HepG2 (cell line): ENCODE measurements at regions not wholly inside any gene's neighbourhood (a gene's known extent, or its start where the extent isn't known, plus 50 kb on each side); places are given as distances from the start of the nearest gene placed in this dataset.

Experiments
- AKAP8 ChIP-seq: sonication (generic); formaldehyde crosslinking; IDR thresholded peaks from 2 replicates; pipeline ENCODE4 v1.5.1; 2020; ENCODE audit warnings: mild to moderate bottlenecking, missing genetic modification reagents
- MED1 ChIP-seq: sonication (generic); formaldehyde crosslinking; IDR thresholded peaks from 2 replicates; pipeline ENCODE4 v1.4.0; 2020; ENCODE audit warnings: missing genetic modification reagents
- RELA ChIP-seq: sonication (generic); formaldehyde crosslinking; IDR thresholded peaks from 2 replicates; pipeline ENCODE4 v1.4.0; 2020; ENCODE audit warnings: missing genetic modification reagents
- RXRA ChIP-seq: sonication (generic); formaldehyde crosslinking; IDR thresholded peaks from 2 replicates; pipeline ENCODE4 v1.5.1; 2020; ENCODE audit warnings: missing genetic modification reagents
- SALL2 ChIP-seq: sonication (generic); formaldehyde crosslinking; IDR thresholded peaks from 2 replicates; pipeline ENCODE4 v1.8.1; 2023; ENCODE audit warnings: mild to moderate bottlenecking, missing genetic modification reagents, inconsistent platforms
- ZNF431 ChIP-seq: sonication (generic); formaldehyde crosslinking; IDR thresholded peaks from 2 replicates; pipeline ENCODE4 v1.9.0; 2022; ENCODE audit warnings: missing genetic modification reagents, low read depth, mild to moderate bottlenecking, borderline replicate concordance
- ZNF883 ChIP-seq: sonication (generic); formaldehyde crosslinking; IDR thresholded peaks from 2 replicates; pipeline ENCODE4 v1.5.1; 2020; ENCODE audit warnings: mild to moderate bottlenecking, missing genetic modification reagents; ENCODE audit errors: not compliant biosample characterization
- TF ChIP-seq, protein P1 (sequence below): sonication (generic); formaldehyde crosslinking; IDR thresholded peaks from 2 replicates; pipeline ENCODE4 v1.5.0; 2020; ENCODE audit warnings: mild to moderate bottlenecking, missing genetic modification reagents, moderate library complexity
- TF ChIP-seq, protein P2 (sequence below): sonication (generic); IDR thresholded peaks from 2 replicates; pipeline ENCODE4 v1.6.1; 2016; ENCODE audit warnings: low read depth, borderline replicate concordance
- TF ChIP-seq, protein P3 (sequence below), 2 experiments: sonication (generic) in 1 of 2; formaldehyde crosslinking in 1 of 2; IDR thresholded peaks; 2 replicates each; pipeline versions ENCODE4 v1.4.0 to v1.6.1; 2018 to 2020; ENCODE audit warnings: missing genetic modification reagents in 2 of 2, borderline replicate concordance in 1 of 2, low read depth in 1 of 2, mild to moderate bottlenecking in 1 of 2, missing biosample characterization in 1 of 2
- TF ChIP-seq, protein P4 (sequence below): sonication (generic); formaldehyde crosslinking; IDR thresholded peaks from 2 replicates; pipeline ENCODE4 v1.5.0; 2020; ENCODE audit warnings: missing genetic modification reagents

DNA sequence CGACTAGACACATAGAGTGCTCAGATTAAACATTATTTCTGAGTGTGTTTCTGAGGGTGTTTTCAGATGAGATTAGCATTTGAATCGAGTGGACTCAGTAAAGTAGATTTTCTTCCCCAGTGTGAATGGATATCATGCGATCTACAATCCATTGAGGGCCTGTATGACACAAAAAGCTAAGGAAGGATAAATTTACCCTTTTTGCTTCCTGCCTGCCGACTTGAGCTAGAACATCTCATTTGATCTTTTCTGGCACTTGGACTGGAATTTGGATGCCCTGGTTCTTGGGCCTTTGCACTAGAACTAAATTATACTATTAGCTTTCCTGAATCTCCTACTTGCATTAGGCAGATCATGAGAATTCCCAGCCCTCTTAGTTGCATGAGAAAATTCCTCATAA is 675.8 kb downstream of the DOK5 start:
- TF ChIP-seq SALL2: no peak
- TF ChIP-seq, protein P1, sequence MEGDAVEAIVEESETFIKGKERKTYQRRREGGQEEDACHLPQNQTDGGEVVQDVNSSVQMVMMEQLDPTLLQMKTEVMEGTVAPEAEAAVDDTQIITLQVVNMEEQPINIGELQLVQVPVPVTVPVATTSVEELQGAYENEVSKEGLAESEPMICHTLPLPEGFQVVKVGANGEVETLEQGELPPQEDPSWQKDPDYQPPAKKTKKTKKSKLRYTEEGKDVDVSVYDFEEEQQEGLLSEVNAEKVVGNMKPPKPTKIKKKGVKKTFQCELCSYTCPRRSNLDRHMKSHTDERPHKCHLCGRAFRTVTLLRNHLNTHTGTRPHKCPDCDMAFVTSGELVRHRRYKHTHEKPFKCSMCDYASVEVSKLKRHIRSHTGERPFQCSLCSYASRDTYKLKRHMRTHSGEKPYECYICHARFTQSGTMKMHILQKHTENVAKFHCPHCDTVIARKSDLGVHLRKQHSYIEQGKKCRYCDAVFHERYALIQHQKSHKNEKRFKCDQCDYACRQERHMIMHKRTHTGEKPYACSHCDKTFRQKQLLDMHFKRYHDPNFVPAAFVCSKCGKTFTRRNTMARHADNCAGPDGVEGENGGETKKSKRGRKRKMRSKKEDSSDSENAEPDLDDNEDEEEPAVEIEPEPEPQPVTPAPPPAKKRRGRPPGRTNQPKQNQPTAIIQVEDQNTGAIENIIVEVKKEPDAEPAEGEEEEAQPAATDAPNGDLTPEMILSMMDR: no peak
- TF ChIP-seq ZNF431 (CRISPR knock-in tag): no peak
- no peak for TF ChIP-seq ZNF883 (CRISPR knock-in tag)
- TF ChIP-seq, protein P2, sequence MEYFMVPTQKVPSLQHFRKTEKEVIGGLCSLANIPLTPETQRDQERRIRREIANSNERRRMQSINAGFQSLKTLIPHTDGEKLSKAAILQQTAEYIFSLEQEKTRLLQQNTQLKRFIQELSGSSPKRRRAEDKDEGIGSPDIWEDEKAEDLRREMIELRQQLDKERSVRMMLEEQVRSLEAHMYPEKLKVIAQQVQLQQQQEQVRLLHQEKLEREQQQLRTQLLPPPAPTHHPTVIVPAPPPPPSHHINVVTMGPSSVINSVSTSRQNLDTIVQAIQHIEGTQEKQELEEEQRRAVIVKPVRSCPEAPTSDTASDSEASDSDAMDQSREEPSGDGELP: no peak
- TF ChIP-seq, protein P3, sequence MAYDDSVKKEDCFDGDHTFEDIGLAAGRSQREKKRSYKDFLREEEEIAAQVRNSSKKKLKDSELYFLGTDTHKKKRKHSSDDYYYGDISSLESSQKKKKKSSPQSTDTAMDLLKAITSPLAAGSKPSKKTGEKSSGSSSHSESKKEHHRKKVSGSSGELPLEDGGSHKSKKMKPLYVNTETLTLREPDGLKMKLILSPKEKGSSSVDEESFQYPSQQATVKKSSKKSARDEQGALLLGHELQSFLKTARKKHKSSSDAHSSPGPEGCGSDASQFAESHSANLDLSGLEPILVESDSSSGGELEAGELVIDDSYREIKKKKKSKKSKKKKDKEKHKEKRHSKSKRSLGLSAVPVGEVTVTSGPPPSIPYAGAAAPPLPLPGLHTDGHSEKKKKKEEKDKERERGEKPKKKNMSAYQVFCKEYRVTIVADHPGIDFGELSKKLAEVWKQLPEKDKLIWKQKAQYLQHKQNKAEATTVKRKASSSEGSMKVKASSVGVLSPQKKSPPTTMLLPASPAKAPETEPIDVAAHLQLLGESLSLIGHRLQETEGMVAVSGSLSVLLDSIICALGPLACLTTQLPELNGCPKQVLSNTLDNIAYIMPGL (CRISPR knock-in tag; IDR thresholded peaks at IDR 0.05; ENCODE audit: borderline replicate concordance in 1 of 2, low read depth in 1 of 2): no peak
- no peak for TF ChIP-seq RXRA
- no peak for TF ChIP-seq MED1 (CRISPR knock-in tag)
- TF ChIP-seq AKAP8 (CRISPR knock-in tag): no peak
- no peak for TF ChIP-seq RELA
- TF ChIP-seq, protein P4, sequence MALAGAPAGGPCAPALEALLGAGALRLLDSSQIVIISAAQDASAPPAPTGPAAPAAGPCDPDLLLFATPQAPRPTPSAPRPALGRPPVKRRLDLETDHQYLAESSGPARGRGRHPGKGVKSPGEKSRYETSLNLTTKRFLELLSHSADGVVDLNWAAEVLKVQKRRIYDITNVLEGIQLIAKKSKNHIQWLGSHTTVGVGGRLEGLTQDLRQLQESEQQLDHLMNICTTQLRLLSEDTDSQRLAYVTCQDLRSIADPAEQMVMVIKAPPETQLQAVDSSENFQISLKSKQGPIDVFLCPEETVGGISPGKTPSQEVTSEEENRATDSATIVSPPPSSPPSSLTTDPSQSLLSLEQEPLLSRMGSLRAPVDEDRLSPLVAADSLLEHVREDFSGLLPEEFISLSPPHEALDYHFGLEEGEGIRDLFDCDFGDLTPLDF (CRISPR knock-in tag): no peak
